ENCODE measurements at regions not wholly inside any gene's neighbourhood (a gene's known extent, or its start where the extent isn't known, plus 50 kb on each side); places are given as distances from the start of the nearest gene placed in this dataset.

DNA sequence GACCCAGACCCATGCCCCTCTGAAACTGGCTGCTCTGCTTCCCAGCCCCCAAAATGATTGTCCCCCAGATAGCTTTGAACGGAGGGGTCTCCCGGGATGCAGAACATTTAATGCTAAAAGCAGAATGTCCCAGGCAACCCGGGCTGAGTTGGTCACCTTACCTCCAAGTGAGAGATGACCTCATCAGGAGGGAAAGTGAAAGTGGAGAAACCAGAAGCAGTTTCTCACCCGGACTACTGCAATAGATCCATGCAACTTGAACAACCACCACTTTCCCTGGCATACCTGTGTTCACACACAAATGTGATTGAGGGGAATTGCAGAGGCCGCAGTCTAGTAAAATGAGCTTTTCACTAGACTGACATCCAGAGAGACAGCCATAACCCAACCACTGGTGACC is 75.3 kb upstream of the NPAS2 start:
- 75% methylated on average over 5 of the region's 5 CpGs for WGBS, 2 donors
- no peaks in the 10 kb centered on the region for H3K27me3 ChIP-seq

DNA sequence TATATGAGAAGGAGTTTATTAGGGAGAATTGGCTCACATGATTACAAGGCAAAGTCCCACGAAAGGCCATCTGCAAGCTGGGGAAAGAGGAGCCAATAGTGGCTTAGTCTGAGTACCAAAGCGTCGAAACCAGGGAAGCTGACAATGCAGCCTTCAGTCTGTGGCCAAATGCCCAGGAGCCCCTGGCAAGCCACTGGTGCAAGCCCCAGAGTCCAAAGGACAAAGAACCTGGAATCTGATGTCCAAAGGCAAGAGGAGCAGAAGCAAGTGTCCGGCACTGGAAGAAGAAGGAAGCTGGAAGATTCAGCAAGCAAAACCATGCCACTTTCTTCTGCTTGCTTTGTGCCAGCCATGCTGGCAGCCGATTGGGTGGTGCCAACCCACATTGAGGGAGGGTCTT is 74.3 kb upstream of the NPAS2 start:
- no peak overlapping the region for H3K27ac ChIP-seq
- TF ChIP-seq, protein P1, sequence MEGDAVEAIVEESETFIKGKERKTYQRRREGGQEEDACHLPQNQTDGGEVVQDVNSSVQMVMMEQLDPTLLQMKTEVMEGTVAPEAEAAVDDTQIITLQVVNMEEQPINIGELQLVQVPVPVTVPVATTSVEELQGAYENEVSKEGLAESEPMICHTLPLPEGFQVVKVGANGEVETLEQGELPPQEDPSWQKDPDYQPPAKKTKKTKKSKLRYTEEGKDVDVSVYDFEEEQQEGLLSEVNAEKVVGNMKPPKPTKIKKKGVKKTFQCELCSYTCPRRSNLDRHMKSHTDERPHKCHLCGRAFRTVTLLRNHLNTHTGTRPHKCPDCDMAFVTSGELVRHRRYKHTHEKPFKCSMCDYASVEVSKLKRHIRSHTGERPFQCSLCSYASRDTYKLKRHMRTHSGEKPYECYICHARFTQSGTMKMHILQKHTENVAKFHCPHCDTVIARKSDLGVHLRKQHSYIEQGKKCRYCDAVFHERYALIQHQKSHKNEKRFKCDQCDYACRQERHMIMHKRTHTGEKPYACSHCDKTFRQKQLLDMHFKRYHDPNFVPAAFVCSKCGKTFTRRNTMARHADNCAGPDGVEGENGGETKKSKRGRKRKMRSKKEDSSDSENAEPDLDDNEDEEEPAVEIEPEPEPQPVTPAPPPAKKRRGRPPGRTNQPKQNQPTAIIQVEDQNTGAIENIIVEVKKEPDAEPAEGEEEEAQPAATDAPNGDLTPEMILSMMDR (IDR thresholded peaks at IDR 0.05), result no peak
- WGBS, 2 donors, result 80 to 87% methylated on average over 5 of the region's 5 CpGs
- no peak for DNase-seq (ENCODE audit: low spot score in 2 of 2)
- no peaks in the 10 kb centered on the region for H3K36me3 ChIP-seq
- H3K4me3 ChIP-seq, result no peak overlapping the region
- peaks cover 0 to 7% (median 0%) of the 10 kb centered on the region in 4 donors for H3K4me1 ChIP-seq
- no peaks in the 10 kb centered on the region for H3K27me3 ChIP-seq
- H3K9me3 ChIP-seq, result no peaks in the 10 kb centered on the region

More for the DNA sequence above, 75.3 kb upstream of the NPAS2 start:
- TF ChIP-seq, protein P1 (IDR thresholded peaks at IDR 0.05), result no peak
- TF ChIP-seq EP300 (IDR thresholded peaks at IDR 0.05) (no peak), POLR2A (IDR thresholded peaks at IDR 0.05) (no peak)
- Histone ChIP-seq H3K4me1 (peaks cover 0 to 7% (median 0%) of the 10 kb centered on the region in 4 donors), H3K36me3 (no peaks in the 10 kb centered on the region), H3K9me3 (no peaks in the 10 kb centered on the region), H3K4me3 (no peak overlapping the region), H3K27ac (no peak overlapping the region)
- no peak for DNase-seq (ENCODE audit: low spot score in 2 of 2)

DNA sequence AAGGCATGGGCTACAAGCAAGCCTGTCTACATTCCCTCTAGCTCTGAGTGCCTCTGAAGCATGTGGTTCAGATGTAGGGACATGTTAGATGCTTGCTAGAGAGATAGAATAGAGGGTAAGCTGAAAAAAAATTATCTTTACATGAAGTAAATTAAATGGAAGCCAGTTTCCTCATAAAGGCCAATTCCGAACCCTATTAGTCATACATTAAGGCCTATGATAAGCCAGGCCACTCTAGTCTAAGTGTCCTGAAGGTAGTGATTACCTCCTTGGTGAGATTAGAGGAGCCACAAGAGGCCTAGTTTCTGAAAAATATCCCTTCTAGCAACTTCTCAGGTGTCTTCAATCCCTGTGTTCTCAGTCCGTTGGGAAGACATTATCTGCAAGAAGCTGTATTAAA is 72.4 kb upstream of the NPAS2 start:
- Histone ChIP-seq H3K36me3 (no peaks in the 10 kb centered on the region), H3K9me3 (no peaks in the 10 kb centered on the region), H3K4me3 (no peak overlapping the region), H3K4me1 (peaks cover 0 to 5% (median 0%) of the 10 kb centered on the region in 4 donors), H3K27me3 (no peaks in the 10 kb centered on the region), H3K27ac (no peak overlapping the region)
- 90 to 98% methylated on average over 2 of the region's 2 CpGs for WGBS, 2 donors
- no peak for DNase-seq (ENCODE audit: low spot score in 2 of 2)
- TF ChIP-seq EP300 (IDR thresholded peaks at IDR 0.05) (no peak), POLR2A (IDR thresholded peaks at IDR 0.05) (no peak)
- TF ChIP-seq, protein P1 (IDR thresholded peaks at IDR 0.05), result no peak

DNA sequence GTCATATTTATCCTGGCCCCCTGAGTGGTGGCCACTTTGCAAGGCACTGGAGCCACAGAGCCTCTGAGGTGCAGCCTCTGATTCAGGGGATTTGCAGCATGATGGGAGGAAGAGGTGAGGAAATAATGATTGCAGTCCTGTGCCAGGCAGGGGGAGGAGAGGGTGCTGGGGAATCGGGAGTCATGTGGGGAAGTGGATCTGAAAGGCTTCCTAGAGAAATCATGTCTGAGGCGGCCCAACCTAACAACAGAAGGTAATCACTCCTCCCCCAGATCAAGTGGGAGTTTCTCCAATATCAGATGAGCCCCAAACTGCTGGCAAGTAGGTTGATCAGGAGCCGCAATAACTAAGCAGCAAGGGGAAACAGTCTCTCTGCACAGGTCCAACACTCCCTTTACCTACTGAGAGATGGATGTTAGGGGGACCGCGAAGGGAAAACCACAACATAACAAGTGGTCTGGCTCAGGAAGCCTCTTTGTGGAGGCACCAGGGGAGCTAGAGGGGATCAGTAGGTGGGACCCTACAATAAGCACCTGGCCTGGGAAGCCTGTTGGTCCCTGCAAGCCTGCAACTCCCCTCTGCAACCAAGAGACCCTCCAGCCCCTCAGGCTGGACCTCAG is 71.8 kb upstream of the NPAS2 start:
- DNase-seq (ENCODE audit: low spot score in 2 of 2), result no peak
- Histone ChIP-seq H3K4me3 (no peak overlapping the region), H3K9me3 (no peaks in the 10 kb centered on the region), H3K27me3 (no peaks in the 10 kb centered on the region), H3K36me3 (no peaks in the 10 kb centered on the region), H3K27ac (no peak overlapping the region), H3K4me1 (peaks cover 0 to 9% (median 0%) of the 10 kb centered on the region in 4 donors)
- TF ChIP-seq, protein P1 (IDR thresholded peaks at IDR 0.05), result no peak
- TF ChIP-seq EP300 (IDR thresholded peaks at IDR 0.05), result no peak
- 79 to 83% methylated on average over 5 of the region's 5 CpGs for WGBS, 2 donors

DNA sequence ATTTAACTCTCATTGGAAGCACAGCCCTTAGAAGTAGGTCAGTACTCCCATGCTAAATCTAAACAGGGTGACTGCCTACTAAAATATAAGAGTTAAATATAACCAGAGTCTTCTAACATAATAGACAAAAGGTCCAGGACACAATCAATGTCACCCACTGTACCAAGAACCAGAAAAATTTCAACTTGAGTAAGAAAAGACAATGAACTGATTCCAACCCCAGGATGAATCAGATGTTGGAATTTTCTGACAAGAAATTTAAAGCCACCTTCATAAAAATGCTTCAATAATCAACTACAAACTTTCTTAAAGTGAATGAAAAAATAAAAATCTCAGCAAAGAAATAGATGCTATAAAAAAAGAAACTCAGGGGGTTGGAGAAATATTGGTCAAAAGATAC is 71.3 kb upstream of the NPAS2 start:
- no peaks in the 10 kb centered on the region for H3K9me3 ChIP-seq
- no peak for DNase-seq (ENCODE audit: low spot score in 2 of 2)

More for the DNA sequence above, 71.3 kb upstream of the NPAS2 start:
- no peak for TF ChIP-seq POLR2A (IDR thresholded peaks at IDR 0.05)
- no peak for TF ChIP-seq EP300 (IDR thresholded peaks at IDR 0.05)
- TF ChIP-seq, protein P1 (IDR thresholded peaks at IDR 0.05), result no peak
- H3K4me1 ChIP-seq, result peaks cover 0 to 10% (median 0%) of the 10 kb centered on the region in 4 donors
- H3K27ac ChIP-seq, result no peak overlapping the region
- no peaks in the 10 kb centered on the region for H3K36me3 ChIP-seq
- no peak overlapping the region for H3K4me3 ChIP-seq
- H3K27me3 ChIP-seq, result no peaks in the 10 kb centered on the region

Measured in tibial nerve (tissue), 4 donors.